Fibroblast of skin of left quadriceps (primary cell): ENCODE measurements at regions not wholly inside any gene's neighbourhood (a gene's known extent, or its start where the extent isn't known, plus 50 kb on each side); places are given as distances from the start of the nearest gene placed in this dataset.

Source experiments
- DNase-seq, 2 experiments: peaks; one replicate each; pipeline ENCODE4 v3.0.0-alpha.2; 2013; ENCODE audit warnings: low read depth in 2 of 2

- DNase-seq: no peak
Observed at GRCh38 chr1:90558754-90559378, 158.2 kb downstream of the BARHL2 start.

- DNase-seq: no peak
Observed at GRCh38 chr1:90558126-90558525, 159.0 kb downstream of the BARHL2 start.

- no peak for DNase-seq
Observed at GRCh38 chr1:90557706-90558105, 159.4 kb downstream of the BARHL2 start.

DNA sequence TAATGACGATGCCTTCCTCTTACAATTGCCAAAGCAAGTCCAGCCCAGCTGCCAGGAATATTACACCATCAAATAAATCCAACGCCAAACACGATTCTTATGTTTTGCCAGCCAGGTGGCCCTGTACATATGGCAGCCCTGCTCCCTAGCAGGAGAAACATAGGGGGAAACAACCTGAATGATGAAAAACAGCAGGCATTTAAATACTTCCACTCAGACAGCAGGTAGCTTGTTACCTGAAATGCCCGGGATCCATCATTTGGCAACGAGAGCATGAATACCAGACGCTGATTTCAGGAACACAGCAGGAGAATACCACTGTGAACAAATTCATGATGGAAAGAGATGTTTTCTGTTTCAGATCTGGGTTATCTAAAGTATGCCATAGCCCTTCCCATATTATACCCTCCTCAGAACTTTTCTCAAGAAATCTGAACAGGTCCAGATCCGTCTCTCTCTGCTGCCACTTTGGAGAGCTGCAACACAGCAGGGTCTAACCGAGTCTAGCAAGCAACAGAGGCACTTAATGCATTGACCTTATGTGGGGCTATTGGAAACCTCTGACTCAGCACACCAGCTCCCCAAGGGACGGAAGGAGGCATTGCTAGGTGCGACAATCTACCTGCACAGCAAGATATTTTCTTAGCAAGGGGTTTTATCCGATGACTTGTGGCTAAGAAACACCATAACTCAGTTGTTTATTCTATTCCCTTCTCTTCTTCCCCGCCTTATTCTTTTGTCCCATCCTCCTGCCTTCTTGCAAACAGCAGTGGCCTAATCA lies 166.3 kb downstream of the BARHL2 start:
- no peak for DNase-seq

DNA sequence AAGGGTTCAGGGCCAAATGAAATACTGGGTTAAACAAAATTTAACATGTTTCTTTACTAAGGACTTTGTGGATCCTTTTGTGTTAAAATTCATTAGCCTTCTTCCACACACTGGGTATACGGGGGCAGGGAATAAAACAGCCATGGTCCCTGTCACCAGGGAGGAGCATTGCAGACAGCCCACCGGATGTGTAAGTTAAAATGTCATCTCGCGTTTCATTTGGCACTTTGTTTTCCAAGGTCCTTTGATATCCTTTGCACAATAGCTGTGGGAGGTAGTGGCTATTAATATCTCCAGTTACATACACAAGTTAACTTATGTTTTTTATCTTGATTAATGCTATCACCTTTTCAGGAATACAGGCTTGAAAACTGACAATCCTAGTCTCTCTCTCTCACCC lies 172.7 kb downstream of the BARHL2 start:
- DNase-seq: no peak

DNA sequence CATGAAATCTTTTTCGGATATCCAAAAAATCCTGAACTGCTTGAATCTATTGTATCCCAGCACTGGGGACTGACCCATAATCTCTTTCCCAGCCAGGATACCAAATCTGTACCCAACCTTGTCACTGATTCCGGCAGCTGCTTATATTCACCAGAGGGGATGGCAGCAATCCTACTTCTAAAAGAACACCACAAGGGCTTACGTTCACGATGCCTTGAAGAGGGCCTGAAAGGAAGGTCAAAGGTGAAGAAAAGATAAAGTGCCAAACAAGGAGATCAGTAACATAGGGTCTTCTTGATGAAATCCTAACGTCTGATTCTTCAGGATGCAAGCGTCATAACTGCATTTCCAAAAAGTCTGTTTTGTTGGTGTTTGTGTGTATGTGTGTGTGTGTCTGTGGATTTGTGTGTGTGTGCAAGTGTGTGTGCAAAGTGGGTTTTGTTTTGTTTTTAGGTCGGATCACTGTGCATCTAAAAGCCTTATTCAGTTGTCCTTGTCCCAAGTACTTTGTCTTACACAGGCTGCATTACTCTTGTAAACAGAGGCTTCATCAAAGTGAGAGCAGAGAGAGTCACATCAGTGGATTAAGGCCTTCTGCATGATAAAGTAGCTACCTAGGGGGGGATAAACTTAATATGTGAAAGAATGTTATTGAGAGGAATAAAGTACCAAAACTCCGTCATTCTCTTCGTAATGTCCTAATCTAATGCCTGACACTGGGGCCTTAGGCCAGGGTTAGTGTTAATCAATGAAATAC lies 179.3 kb downstream of the BARHL2 start:
- no peak for DNase-seq

DNA sequence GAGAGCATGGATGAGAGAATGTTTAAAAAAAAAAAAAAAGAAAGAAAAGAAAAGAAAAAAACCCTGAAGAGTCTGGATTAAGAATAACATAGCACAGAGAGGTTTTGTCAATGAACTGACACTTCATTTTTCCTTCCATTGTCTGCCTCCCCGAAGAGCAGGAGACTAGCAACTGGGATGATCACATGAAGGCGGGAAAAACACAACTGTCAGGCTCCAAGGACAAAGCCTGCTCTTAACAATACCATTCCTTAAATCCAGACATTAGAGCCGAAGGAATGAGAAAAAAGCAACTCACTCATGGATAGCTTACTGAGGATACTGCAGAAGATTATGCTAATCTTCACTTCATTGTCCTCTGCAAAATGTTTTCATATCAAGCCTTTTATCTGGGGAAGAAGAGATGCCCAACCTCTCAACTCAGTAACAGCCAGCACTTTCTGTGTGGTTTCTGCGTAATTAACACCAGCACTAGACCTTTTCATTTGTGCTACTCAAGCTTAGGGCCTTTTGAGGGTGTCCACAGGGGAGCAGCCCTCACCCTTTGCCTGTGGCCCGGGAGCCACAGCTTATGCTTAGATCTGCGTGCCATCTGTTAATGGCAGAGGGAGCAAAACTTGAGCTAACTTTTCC lies 182.3 kb downstream of the BARHL2 start:
- no peak for DNase-seq

- DNase-seq: no peak
Observed at GRCh38 chr1:90534116-90534515, 183.0 kb downstream of the BARHL2 start.

- no peak for DNase-seq
Observed at GRCh38 chr1:90526954-90527353, 190.1 kb downstream of the BARHL2 start.

DNA sequence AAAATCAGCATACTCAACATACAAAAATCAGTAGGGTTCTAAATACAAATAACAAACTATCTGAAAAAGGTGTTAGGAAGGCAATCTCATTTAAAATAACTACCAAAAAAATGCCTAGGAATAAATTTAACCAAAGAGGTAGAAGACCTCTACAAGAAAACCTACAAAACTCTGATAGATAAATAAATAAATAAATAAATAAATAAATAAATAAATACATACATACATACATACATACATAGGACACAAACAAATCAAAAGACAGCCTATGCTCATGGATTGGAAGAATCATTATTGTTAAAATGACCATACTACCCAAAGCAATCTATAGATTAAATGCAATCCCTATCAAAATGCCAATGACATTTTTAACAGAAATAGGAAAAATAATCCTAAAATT lies 194.7 kb downstream of the BARHL2 start:
- DNase-seq: no peak

DNA sequence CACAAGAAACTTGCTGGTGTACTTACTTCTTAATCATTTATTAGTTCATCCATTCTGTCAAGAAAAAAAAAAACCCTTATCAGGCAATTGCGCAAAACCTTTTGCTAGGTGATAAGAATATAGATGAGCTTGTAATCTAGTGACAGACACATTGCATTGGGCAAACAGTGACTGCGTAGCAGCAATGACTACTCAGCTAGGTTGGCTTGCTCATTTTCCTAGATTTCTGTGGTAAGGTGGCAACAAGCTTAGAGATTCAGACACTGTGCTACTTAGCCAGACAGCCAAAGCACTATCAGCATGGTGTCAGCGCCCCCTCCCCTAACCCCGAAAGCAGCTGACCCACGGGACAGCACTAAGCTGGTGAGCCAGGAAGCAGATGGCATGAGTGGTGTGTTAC lies 203.1 kb downstream of the BARHL2 start:
- DNase-seq: no peak

DNA sequence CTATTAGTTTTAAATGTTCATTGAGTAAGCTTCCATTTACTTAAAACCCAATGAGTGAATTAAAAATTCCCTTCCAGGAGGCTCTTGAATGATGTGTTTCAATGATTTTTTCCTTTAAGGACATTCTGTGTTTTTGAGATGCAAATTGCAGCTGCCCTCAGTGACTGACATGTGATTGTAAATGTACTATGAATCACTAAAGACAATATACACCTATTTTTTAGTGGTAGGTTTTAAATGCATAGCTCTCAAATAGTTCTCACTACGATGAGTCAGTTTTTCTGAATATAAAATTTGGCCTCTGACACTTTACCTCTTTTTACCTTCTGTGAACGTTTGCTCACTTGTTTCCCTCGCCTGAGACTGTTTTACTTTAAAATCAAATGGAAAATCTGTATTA lies 204.7 kb downstream of the BARHL2 start:
- DNase-seq: no peak

DNA sequence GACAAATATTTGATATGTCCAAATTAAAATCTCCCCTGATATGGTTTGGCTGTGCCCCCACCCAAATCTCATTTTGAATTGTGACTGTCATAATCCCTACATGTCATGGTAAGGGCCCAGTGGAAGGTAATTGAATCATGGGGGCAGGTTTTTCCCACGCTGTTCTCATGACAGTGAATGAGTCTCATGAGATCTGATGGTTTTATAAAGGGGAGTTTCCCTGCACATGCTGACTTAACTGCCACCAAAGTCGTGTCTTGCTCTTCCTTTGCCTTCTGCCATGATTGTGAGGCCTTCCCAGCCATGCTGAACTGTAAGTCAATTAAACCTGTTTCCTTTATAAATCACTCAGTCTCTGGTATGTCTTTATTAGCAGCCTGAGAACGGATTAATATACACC lies 207.0 kb downstream of the BARHL2 start:
- no peak for DNase-seq

DNA sequence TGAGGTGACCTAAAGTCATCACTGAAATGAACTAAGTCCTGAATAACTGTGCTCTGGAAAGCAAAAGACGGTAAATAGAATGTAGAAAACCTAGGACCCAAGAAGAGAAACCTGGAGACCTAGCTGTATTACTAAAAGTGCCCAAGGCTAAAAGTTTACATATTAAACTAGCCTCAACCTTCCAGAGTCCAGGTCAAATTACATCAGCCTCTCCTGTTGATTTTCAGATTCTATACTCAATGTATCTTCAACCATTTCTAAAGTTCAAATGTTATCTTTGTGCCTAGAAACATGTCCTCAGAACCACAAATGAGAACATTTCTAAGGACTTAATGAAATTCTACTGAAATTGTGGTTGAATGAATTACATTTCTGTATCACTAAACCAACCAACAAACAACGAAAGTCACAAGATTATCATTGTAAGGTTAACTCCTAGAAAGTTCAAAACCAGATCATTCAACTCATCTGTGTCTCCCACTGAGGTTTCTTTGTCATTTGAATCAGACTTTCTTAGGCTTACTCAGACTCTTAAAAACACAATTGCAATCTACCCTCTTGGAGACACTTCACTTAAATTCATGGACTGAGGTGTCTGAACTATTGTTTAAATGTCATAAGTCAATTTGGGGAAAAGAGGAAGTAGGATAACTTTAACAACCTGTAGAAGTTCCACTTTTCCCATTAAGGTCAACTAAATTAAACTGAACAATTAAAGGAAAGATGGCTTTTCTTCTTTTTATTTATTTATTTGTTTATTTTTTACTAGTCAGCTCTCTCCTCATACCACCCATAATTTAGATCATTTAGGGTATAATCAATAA lies 207.7 kb downstream of the BARHL2 start:
- no peak for DNase-seq

DNA sequence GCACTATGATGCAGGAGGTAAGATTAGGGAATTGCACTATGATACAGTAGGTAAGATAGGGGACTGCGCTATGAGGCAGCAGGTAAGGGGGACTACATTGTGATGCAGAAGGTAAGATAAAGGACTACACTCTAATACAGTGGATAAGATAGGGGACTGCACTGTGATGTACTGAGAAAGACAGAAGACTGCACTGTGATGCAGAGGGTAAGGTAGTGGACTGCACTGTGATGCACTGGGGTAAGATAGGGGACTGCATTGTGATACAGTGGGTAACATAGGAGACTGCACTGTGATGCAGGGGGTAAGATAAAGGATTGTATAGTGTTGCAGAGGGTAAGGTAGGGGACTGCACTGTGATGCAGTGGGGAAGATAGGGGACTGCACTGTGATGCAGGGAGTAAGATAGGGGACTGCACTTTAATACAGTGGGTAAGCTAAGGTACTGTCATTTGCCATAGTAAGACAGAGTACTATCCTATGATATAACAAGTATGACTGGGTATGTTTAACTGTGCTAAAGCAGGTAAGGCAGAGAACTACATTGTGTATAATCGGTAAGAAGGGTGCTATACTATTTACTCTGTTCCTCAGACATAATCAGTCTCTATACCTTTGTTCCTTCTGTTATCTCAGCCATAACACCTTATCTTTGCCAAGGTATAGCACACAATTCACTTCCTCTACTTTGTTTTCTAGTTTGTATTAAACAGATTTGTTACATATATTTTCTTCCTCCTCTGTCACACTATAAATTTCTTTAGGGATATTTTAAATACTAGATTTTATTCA lies 208.5 kb downstream of the BARHL2 start:
- DNase-seq: no peak

DNA sequence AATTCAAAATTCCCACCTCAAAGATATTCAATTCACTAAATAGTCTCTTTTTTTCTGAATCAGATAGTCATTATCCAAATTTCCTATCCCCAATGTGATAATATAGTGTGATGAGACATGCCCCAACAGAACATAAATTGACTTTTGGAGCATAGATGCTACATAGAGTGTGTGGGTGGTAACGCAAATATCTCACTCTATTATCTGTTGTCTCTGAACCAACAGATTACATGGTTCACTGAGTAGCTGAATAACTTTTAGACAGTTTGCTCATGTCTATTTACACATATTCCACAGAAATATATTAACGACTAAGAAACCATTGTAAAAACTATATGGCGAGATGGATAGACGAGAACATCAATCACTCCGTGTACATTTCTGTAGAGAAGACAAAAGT lies 209.9 kb downstream of the BARHL2 start:
- no peak for DNase-seq

DNA sequence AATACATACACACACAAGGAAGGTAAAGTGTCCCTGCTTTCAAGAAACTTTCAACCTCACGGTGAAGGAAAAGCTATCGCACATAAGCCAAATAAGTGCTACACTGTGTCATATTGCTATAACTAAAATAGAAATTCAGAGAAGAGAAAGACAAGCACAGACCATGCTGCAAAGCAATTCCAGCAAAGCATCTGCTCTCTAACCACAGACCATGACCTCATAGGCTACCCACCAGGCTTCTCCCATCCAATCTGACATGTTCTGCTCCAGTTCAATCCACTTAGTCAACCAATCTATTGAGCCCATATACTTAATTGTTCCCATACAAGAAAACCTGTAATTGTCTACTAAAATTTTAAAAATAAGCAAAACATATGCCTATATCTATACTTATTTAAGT lies 211.3 kb downstream of the BARHL2 start:
- no peak for DNase-seq

DNA sequence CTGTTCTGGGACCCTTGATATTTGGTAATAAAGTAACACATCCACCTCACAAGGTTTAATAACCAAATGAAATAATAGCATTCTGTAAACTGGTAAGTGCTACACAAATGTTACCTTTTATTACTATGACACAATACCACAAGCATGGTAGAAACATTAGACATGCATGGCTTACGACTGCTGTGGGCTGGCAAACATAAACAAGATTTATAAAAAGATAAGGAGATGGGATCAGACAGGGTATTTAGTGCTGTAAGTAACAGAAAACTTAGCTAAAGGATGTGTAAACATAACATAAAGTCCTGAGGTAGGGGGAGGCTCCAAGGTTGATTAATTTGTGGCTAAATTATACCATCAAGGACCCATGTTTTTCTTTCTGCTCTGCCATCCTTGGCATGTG lies 212.6 kb downstream of the BARHL2 start:
- no peak for DNase-seq

- DNase-seq: no peak
Observed at GRCh38 chr1:90502696-90503095, 214.4 kb downstream of the BARHL2 start.

DNA sequence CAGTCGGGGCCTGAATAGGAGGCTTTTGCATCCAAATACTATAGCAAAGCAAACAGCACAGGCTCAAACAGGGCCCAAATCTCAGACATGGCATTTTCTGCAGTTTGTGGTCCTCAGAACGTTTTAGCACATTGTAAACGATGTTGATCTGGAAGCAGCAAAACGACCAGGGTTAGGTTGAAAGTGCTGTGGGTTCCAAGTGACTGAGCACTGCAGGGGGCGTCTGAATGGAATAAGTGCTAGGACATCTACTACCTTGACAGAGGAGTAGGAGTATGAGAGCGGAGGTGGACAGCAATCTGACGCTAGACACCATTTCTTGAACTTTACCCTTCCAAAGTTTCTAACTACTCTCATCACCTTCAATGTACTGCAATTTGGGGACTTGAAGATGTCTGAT lies 214.9 kb downstream of the BARHL2 start:
- no peak for DNase-seq

DNA sequence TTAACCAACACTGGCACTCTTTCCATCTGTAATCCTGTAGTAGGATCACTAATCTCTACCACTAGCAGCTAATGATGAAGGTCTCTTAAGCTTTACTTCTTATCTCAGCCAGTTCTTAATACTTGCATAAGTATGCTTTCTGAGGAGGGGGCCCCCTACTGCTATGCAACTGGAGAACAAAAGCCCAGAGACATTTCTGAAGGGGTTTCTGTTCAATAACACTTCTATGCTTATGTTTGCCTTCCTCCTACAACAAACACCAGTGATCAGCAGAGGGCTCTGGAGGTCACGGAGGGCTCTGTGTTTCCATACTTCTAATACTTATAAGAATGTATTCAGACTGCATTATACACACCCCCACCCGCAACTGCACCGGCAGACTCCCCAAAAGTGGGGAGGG lies 215.8 kb downstream of the BARHL2 start:
- DNase-seq: no peak
